H1 (cell line): ENCODE measurements at regions not wholly inside any gene's neighbourhood (a gene's known extent, or its start where the extent isn't known, plus 50 kb on each side); places are given as distances from the start of the nearest gene placed in this dataset.

Source experiments
- CTCF ChIA-PET: fragments of 300-600 bp; sonication (Branson Sonifier 250); formaldehyde crosslinking; loops from one replicate; lab custom pipeline; 2021; ENCODE audit not compliant: partially characterized antibody; lab: Charles Lee
- POLR2A ChIA-PET: fragments of 300-600 bp; sonication (Branson Sonifier 250); formaldehyde crosslinking; loops from one replicate; lab custom pipeline; 2021; ENCODE audit warnings: inconsistent platforms; ENCODE audit not compliant: partially characterized antibody; lab: Charles Lee
- DNase-seq, 2 experiments: peaks; one replicate each; pipeline versions ENCODE4 v3.0.0 to v3.0.0-alpha.2; 2010 to 2022; ENCODE audit warnings: low spot score in 2 of 2, low read depth in 1 of 2, mixed read lengths in 1 of 2
- FAIRE-seq: peaks from 2 replicates; lab custom pipeline; 2011; peaks lifted over from hg19 to GRCh38; lab: Jason Lieb, UNC
- H2AFZ ChIP-seq: 2 replicates; pipeline ENCODE4 v1.8.1; 2012; ENCODE audit warnings: low read length, inconsistent platforms
- H2AK5ac ChIP-seq: 2 replicates; pipeline ENCODE4 v1.6.1; 2013; ENCODE audit warnings: low read depth, low read length
- H2BK120ac ChIP-seq: replicated peaks from 2 replicates; pipeline ENCODE3; 2013; ENCODE audit warnings: low read depth, low read length, inconsistent platforms
- H2BK12ac ChIP-seq: 2 replicates; pipeline ENCODE4 v1.6.1; 2013; ENCODE audit warnings: low read depth, low read length
- H2BK15ac ChIP-seq: 2 replicates; pipeline ENCODE4 v1.6.1; 2013; ENCODE audit warnings: low read length
- H2BK20ac ChIP-seq: 2 replicates; pipeline ENCODE4 v1.6.1; 2013; ENCODE audit warnings: low read length
- H2BK5ac ChIP-seq: 2 replicates; pipeline ENCODE4 v1.6.1; 2013; ENCODE audit warnings: low read depth, low read length
- H3K14ac ChIP-seq: 2 replicates; pipeline ENCODE4 v1.6.1; 2013; ENCODE audit warnings: inconsistent platforms; ENCODE audit not compliant: insufficient read length
- H3K18ac ChIP-seq: 2 replicates; pipeline ENCODE4 v1.6.1; 2013; ENCODE audit warnings: low read length; ENCODE audit errors: extremely low read depth
- H3K23ac ChIP-seq: 2 replicates; pipeline ENCODE4 v1.6.1; 2013; ENCODE audit warnings: inconsistent platforms; ENCODE audit not compliant: insufficient read length
- H3K23me2 ChIP-seq: 2 replicates; pipeline ENCODE4 v1.6.1; 2013; ENCODE audit warnings: low read depth, low read length
- H3K27ac ChIP-seq: 2 replicates; pipeline ENCODE4 v1.6.1; 2011; ENCODE audit warnings: low read depth, low read length, inconsistent platforms
- H3K27me3 ChIP-seq, 4 experiments: replicated peaks in 1 of 4; 1 replicate in 1 of 4; 2 replicates in 3 of 4; pipeline versions ENCODE4 v1.6.1 to v1.8.1; 2011 to 2013; ENCODE audit warnings: low read length in 3 of 4, mild to moderate bottlenecking in 3 of 4, inconsistent platforms in 2 of 4, mixed read lengths in 2 of 4, moderate library complexity in 1 of 4; ENCODE audit not compliant: control insufficient read depth in 3 of 4, insufficient read depth in 3 of 4; ENCODE audit errors: extremely low read depth in 1 of 4
- H3K36me3 ChIP-seq, 4 experiments: 2 replicates each; pipeline versions ENCODE4 v1.6.1 to v1.8.1; 2011 to 2013; ENCODE audit warnings: mild to moderate bottlenecking in 4 of 4, low read length in 3 of 4, moderate library complexity in 2 of 4, control low read depth in 1 of 4, inconsistent platforms in 1 of 4; ENCODE audit not compliant: insufficient read depth in 4 of 4, control insufficient read depth in 2 of 4
- H3K4ac ChIP-seq: replicated peaks from 2 replicates; pipeline ENCODE3; 2013; ENCODE audit warnings: low read length, low read depth, mixed read lengths, inconsistent platforms; ENCODE audit not compliant: insufficient read length
- H3K4me1 ChIP-seq, 4 experiments: replicated peaks in 1 of 4; 1 replicate in 1 of 4; 2 replicates in 3 of 4; pipeline versions ENCODE4 v1.6.1 to v1.8.1; 2011 to 2013; ENCODE audit warnings: low read length in 3 of 4, inconsistent platforms in 2 of 4, mixed read lengths in 1 of 4; ENCODE audit not compliant: insufficient read depth in 4 of 4, control insufficient read depth in 3 of 4
- H3K4me2 ChIP-seq, 2 experiments: 2 replicates each; pipeline versions ENCODE4 v1.6.1 to v1.8.1; 2011 to 2013; ENCODE audit warnings: low read depth in 2 of 2, low read length in 2 of 2, control low read depth in 1 of 2, inconsistent platforms in 1 of 2, mild to moderate bottlenecking in 1 of 2; ENCODE audit not compliant: insufficient read depth in 1 of 2
- H3K4me3 ChIP-seq, 4 experiments: fragments of 200-600, 300-600 bp in 1 of 4; sonication (generic), shearing (Covaris generic), sonication (Bioruptor Twin) in 1 of 4; 2 replicates each; pipeline versions ENCODE4 v1.5.1 to v1.8.1; 2011 to 2016; ENCODE audit warnings: low read length in 4 of 4, low read depth in 3 of 4, control low read depth in 2 of 4, inconsistent platforms in 2 of 4, mild to moderate bottlenecking in 2 of 4, mixed read lengths in 1 of 4, moderate library complexity in 1 of 4; ENCODE audit not compliant: insufficient read depth in 2 of 4; ENCODE audit errors: extremely low read depth in 1 of 4
- H3K56ac ChIP-seq: replicated peaks from 2 replicates; pipeline ENCODE3; 2013; ENCODE audit warnings: low read depth, mild to moderate bottlenecking, mixed read lengths, low read length, inconsistent platforms; ENCODE audit not compliant: insufficient read length
- H3K79me1 ChIP-seq: 2 replicates; pipeline ENCODE4 v1.6.1; 2013; ENCODE audit warnings: low read depth, low read length, control low read depth
- H3K79me2 ChIP-seq, 2 experiments: 2 replicates each; pipeline versions ENCODE4 v1.6.1 to v1.8.1; 2012 to 2013; ENCODE audit warnings: low read length in 2 of 2, mild to moderate bottlenecking in 2 of 2, inconsistent platforms in 1 of 2; ENCODE audit not compliant: insufficient read depth in 2 of 2, control insufficient read depth in 1 of 2
- H3K9ac ChIP-seq, 4 experiments: replicated peaks in 1 of 4; 1 replicate in 1 of 4; 2 replicates in 3 of 4; pipeline versions ENCODE4 v1.6.1 to v1.8.1; 2011 to 2013; ENCODE audit warnings: low read depth in 3 of 4, low read length in 3 of 4, control low read depth in 2 of 4, mild to moderate bottlenecking in 2 of 4, moderate library complexity in 2 of 4, inconsistent platforms in 1 of 4; ENCODE audit errors: extremely low read depth in 1 of 4
- H3K9me3 ChIP-seq, 2 experiments: 2 replicates each; pipeline versions ENCODE4 v1.6.1 to v1.8.1; 2012 to 2013; ENCODE audit warnings: mild to moderate bottlenecking in 2 of 2, moderate library complexity in 2 of 2, control low read depth in 1 of 2, inconsistent platforms in 1 of 2, low read depth in 1 of 2, low read length in 1 of 2, mixed read lengths in 1 of 2; ENCODE audit not compliant: insufficient read depth in 2 of 2
- H4K20me1 ChIP-seq, 2 experiments: replicated peaks in 1 of 2; 2 replicates each; pipeline versions ENCODE3 to v1.8.1; 2011 to 2013; ENCODE audit warnings: inconsistent platforms in 2 of 2, low read length in 2 of 2, mild to moderate bottlenecking in 1 of 2; ENCODE audit not compliant: insufficient read depth in 2 of 2, control insufficient read depth in 1 of 2
- H4K5ac ChIP-seq: 2 replicates; pipeline ENCODE4 v1.6.1; 2013; ENCODE audit warnings: low read length, low read depth, mixed read lengths, inconsistent platforms; ENCODE audit not compliant: insufficient read length
- H4K8ac ChIP-seq: 2 replicates; pipeline ENCODE4 v1.8.0; 2013; ENCODE audit warnings: mild to moderate bottlenecking, moderate library complexity, low read length, inconsistent platforms; ENCODE audit not compliant: insufficient read depth; ENCODE audit errors: extremely low read depth
- H4K91ac ChIP-seq: replicated peaks from 2 replicates; pipeline ENCODE3; 2013; ENCODE audit warnings: low read length, mixed read lengths, inconsistent platforms; ENCODE audit not compliant: insufficient read length
- CBX8 ChIP-seq: fragments of 300-800, 300-1000 bp; sonication (generic); IDR thresholded peaks from 2 replicates; pipeline ENCODE4 v1.7.1; 2016; ENCODE audit warnings: low read depth, low read length, borderline replicate concordance
- CHD1 ChIP-seq: IDR thresholded peaks from 2 replicates; pipeline ENCODE4 v1.6.1; 2012; ENCODE audit warnings: low read depth, low read length, improper control_type of control experiment
- CHD2 ChIP-seq: IDR thresholded peaks from 2 replicates; pipeline ENCODE4 v1.6.1; 2012; ENCODE audit warnings: low read length, improper control_type of control experiment
- PHF8 ChIP-seq: fragments of 200-600 bp; sonication (generic); conservative IDR thresholded peaks from 2 replicates; pipeline ENCODE4 v1.7.1; 2012; ENCODE audit warnings: low read depth, mild to moderate bottlenecking, inconsistent platforms, low read length, moderate library complexity
- POLR2AphosphoS5 ChIP-seq: IDR thresholded peaks from 2 replicates; pipeline ENCODE4 v1.6.1; 2011; ENCODE audit warnings: low read depth, low read length
- POU5F1 ChIP-seq: IDR thresholded peaks from 2 replicates; pipeline ENCODE4 v1.6.1; 2011; ENCODE audit warnings: low read depth, mild to moderate bottlenecking, low read length, moderate library complexity
- RAD21 ChIP-seq, 2 experiments: IDR thresholded peaks in 1 of 2; conservative IDR thresholded peaks in 1 of 2; 2 replicates each; pipeline ENCODE4 v1.6.1; 2011; ENCODE audit warnings: low read depth in 2 of 2, low read length in 2 of 2, improper control_type of control experiment in 1 of 2, inconsistent platforms in 1 of 2, mild to moderate bottlenecking in 1 of 2, moderate library complexity in 1 of 2
- RFX5 ChIP-seq: IDR thresholded peaks from 2 replicates; pipeline ENCODE4 v1.6.1; 2011; ENCODE audit warnings: low read depth, low read length, improper control_type of control experiment, borderline replicate concordance
- SUZ12 ChIP-seq: fragments of 200-600 bp; sonication (generic); IDR thresholded peaks from 2 replicates; pipeline ENCODE4 v1.6.1; 2012; ENCODE audit warnings: mild to moderate bottlenecking, inconsistent platforms, low read length, moderate library complexity, mixed read lengths
- TAF1 ChIP-seq: IDR thresholded peaks from 2 replicates; pipeline ENCODE4 v1.6.1; 2011; ENCODE audit warnings: mild to moderate bottlenecking, low read depth, low read length
- YY1 ChIP-seq: IDR thresholded peaks from 2 replicates; pipeline ENCODE4 v1.6.1; 2011; ENCODE audit warnings: low read depth, mild to moderate bottlenecking, low read length
- WGBS, 2 experiments: shearing (Covaris generic) in 1 of 2; methylation state at CpG; one replicate each; pipeline versions ENCODE4 v1.1.6 to v1.1.7; 2013 to 2015; ENCODE audit warnings: low lambda C conversion rate in 2 of 2, mixed read lengths in 2 of 2, inconsistent platforms in 1 of 2, low coverage in 1 of 2, missing lambda C conversion rate in 1 of 2; ENCODE audit not compliant: insufficient replicate concordance in 2 of 2, insufficient coverage in 1 of 2, insufficient read length in 1 of 2; ENCODE audit errors: extremely low coverage in 1 of 2, missing lambda C conversion rate in 1 of 2; 5-methylcytosine and 5-hydroxymethylcytosine counted together
- TF ChIP-seq, protein P1 (sequence below): IDR thresholded peaks from 2 replicates; pipeline ENCODE4 v1.6.1; 2011; ENCODE audit warnings: low read depth, mild to moderate bottlenecking, low read length; ENCODE audit not compliant: insufficient read depth

DNA sequence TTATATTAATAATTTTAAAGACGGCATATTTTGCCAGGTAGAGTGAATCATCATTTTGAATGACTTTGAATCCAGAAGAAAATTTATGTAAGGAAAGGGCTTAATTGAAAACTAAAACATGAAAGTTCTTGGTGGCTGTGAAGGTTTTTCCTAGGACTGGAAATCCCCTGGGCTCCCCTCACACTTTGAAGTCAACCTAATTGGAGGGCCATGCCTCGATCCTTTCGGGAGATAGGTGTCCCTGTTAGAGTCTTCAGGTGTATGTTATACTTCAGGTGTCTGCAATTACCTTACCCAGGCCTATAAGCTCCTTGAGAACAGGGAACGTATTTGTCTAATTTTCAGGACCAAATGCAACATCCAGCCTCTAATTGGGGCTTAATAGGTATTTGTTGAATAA is 73.0 kb downstream of the ARL4C start:
- Histone ChIP-seq H3K4me3 (no peak overlapping the region), H3K4me1 (peaks cover 0 to 12% (median 6%) of the 10 kb centered on the region in 4 experiments; a peak in 4 of 7 replicates), H3K56ac (no peak overlapping the region), H3K14ac (no peak overlapping the region), H3K79me2 (no peaks in the 10 kb centered on the region), H4K91ac (no peak overlapping the region), H2BK5ac (no peak overlapping the region), H3K4me2 (no peak overlapping the region), H2BK120ac (no peak overlapping the region), H2BK15ac (no peak overlapping the region), H2AFZ (no peak overlapping the region), H4K20me1 (no peaks in the 10 kb centered on the region), H3K36me3 (no peaks in the 10 kb centered on the region), H2BK12ac (no peak overlapping the region), H3K27me3 (peaks cover 0 to 24% (median 21%) of the 10 kb centered on the region in 4 experiments; a peak in 6 of 7 replicates), H4K5ac (no peak overlapping the region), H2AK5ac (no peak overlapping the region), H3K23ac (no peak overlapping the region), H4K8ac (no peak overlapping the region), H3K9ac (no peak overlapping the region), H3K23me2 (no peaks in the 10 kb centered on the region), H3K27ac (no peak overlapping the region), H2BK20ac (no peak overlapping the region), H3K4ac (no peak overlapping the region), H3K18ac (no peak overlapping the region), H3K79me1 (no peaks in the 10 kb centered on the region), H3K9me3 (no peaks in the 10 kb centered on the region)
- ChIA-PET CTCF (no interaction called here), POLR2A (no interaction called here)
- no peak for TF ChIP-seq CBX8
- TF ChIP-seq PHF8 = no peak
- no peak for TF ChIP-seq TAF1
- no peak for TF ChIP-seq SUZ12
- TF ChIP-seq, protein P1, sequence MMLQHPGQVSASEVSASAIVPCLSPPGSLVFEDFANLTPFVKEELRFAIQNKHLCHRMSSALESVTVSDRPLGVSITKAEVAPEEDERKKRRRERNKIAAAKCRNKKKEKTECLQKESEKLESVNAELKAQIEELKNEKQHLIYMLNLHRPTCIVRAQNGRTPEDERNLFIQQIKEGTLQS = no peak
- TF ChIP-seq POU5F1 = no peak
- TF ChIP-seq CHD1 = no peak
- no peak for TF ChIP-seq CHD2
- no peak for TF ChIP-seq YY1
- TF ChIP-seq RAD21 (IDR thresholded peaks at IDR 0.05 in 1 of 2, conservative IDR thresholded peaks at IDR 0.05 in 1 of 2; ENCODE audit: low read depth in 2 of 2, low read length in 2 of 2) = no peak
- no peak for TF ChIP-seq RFX5
- TF ChIP-seq POLR2AphosphoS5 = no peak
- 95% methylated on average over 4 of the region's 4 CpGs; no CpG with 5 or more reads in 1 of the 2 experiments for WGBS, 2 experiments
- FAIRE-seq (no peak), DNase-seq (no peak)
